Osteoblast (primary cell): ENCODE measurements at regions not wholly inside any gene's neighbourhood (a gene's known extent, or its start where the extent isn't known, plus 50 kb on each side); places are given as distances from the start of the nearest gene placed in this dataset.

Source experiments
- DNase-seq: peaks from one replicate; pipeline ENCODE4 v3.0.0; 2011; ENCODE audit warnings: low spot score, mixed read lengths; ENCODE audit not compliant: insufficient read length; ENCODE audit errors: missing footprints
- H2AFZ ChIP-seq: 2 replicates; pipeline ENCODE4 v1.6.0; 2011; ENCODE audit warnings: mild to moderate bottlenecking, low read length
- H3K27ac ChIP-seq: 2 replicates; pipeline ENCODE4 v1.5.1; 2011; ENCODE audit warnings: mild to moderate bottlenecking, low read depth, low read length, moderate library complexity
- H3K27me3 ChIP-seq: 2 replicates; pipeline ENCODE4 v1.6.0; 2012; ENCODE audit warnings: mild to moderate bottlenecking, control low read depth, inconsistent platforms, low read length, moderate library complexity; ENCODE audit not compliant: insufficient read depth
- H3K36me3 ChIP-seq: 2 replicates; pipeline ENCODE4 v1.5.1; 2011; ENCODE audit warnings: mild to moderate bottlenecking, low read length, control low read depth, moderate library complexity; ENCODE audit not compliant: insufficient read depth
- H3K4me1 ChIP-seq: 2 replicates; pipeline ENCODE4 v1.5.1; 2011; ENCODE audit warnings: mild to moderate bottlenecking, low read length, control low read depth, moderate library complexity; ENCODE audit not compliant: insufficient read depth
- H3K4me2 ChIP-seq: 2 replicates; pipeline ENCODE4 v1.6.0; 2011; ENCODE audit warnings: mild to moderate bottlenecking, low read length; ENCODE audit not compliant: insufficient read depth
- H3K4me3 ChIP-seq: fragments of 200-600 bp; sonication (generic); 3 replicates; pipeline ENCODE4 v1.5.1; 2012; ENCODE audit warnings: mild to moderate bottlenecking, low read length, inconsistent platforms; ENCODE audit not compliant: insufficient read depth
- H3K79me2 ChIP-seq: 2 replicates; pipeline ENCODE4 v1.6.0; 2012; ENCODE audit warnings: mild to moderate bottlenecking, low read length, control low read depth, inconsistent platforms; ENCODE audit not compliant: insufficient read depth
- H3K9me3 ChIP-seq: 2 replicates; pipeline ENCODE4 v1.5.1; 2011; ENCODE audit warnings: low read depth, low read length, control low read depth
- H4K20me1 ChIP-seq: 2 replicates; pipeline ENCODE4 v1.6.0; 2012; ENCODE audit warnings: mild to moderate bottlenecking, low read length, control low read depth; ENCODE audit not compliant: insufficient read depth
- CTCF ChIP-seq: IDR thresholded peaks from 2 replicates; pipeline ENCODE4 v1.5.1; 2011; ENCODE audit warnings: mild to moderate bottlenecking, low read depth, low read length, moderate library complexity; ENCODE audit errors: extremely low read depth

GRCh38 chr13:107434347-107434746 is 781.0 kb downstream of the LIG4 start:
- H3K4me3 ChIP-seq, result no peak overlapping the region
- TF ChIP-seq CTCF, result no peak
- no peak overlapping the region for H3K4me2 ChIP-seq
- H3K27me3 ChIP-seq, result no peaks in the 10 kb centered on the region
- H3K36me3 ChIP-seq, result no peaks in the 10 kb centered on the region
- H3K4me1 ChIP-seq, result peaks cover under 1% of the 10 kb centered on the region
- H2AFZ ChIP-seq, result no peak overlapping the region
- H3K9me3 ChIP-seq, result no peaks in the 10 kb centered on the region
- no peaks in the 10 kb centered on the region for H4K20me1 ChIP-seq
- no peak overlapping the region for H3K27ac ChIP-seq
- no peak for DNase-seq
- peaks cover 2% of the 10 kb centered on the region for H3K79me2 ChIP-seq

DNA sequence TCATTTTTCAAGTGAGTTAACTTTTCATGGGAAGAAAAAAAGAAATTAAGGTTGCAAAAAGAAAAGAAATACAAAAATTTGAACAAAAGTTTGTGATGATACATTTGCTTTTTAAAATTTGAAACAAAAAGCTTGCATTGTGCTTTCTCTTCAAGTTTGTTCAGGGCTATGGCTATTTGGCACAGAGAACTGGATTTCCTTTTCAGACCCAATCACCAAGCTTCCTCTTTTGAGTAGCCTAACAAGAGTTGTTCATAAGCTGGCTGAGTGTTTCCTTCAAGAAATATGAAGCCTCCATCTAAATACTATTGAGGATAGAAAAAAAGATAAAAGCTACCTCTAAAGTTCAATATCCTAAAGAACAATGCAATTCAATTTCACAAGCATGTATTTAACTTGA is 787.8 kb downstream of the LIG4 start:
- Histone ChIP-seq H3K4me1 (no peaks in the 10 kb centered on the region), H3K27ac (no peak overlapping the region), H3K4me3 (no peak overlapping the region), H3K79me2 (no peaks in the 10 kb centered on the region), H3K36me3 (no peaks in the 10 kb centered on the region), H3K9me3 (no peaks in the 10 kb centered on the region), H3K27me3 (no peaks in the 10 kb centered on the region), H2AFZ (no peak overlapping the region), H3K4me2 (no peak overlapping the region), H4K20me1 (no peaks in the 10 kb centered on the region)
- TF ChIP-seq CTCF, result no peak
- no peak for DNase-seq

DNA sequence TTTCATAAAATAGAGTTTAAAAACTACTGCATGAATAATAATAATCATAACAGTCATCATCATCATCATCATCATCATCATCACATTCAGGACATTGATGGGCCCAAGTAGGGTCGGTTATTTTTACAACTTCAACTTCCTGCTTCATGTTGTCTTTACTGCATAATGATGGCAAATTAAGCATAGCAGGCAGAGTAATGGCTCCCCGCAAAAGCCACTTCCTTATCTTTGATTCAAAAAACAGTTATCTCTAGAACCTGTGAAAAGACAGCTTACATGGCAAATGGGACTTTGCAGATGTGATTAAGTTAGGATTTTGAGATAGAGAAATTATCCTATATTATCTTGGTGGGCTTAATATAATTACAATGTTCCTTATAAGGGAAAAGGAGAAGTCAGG is 792.9 kb downstream of the LIG4 start:
- Histone ChIP-seq H3K4me3 (peak overlapping the region; percentile 45), H3K79me2 (no peaks in the 10 kb centered on the region), H3K27me3 (no peaks in the 10 kb centered on the region), H3K36me3 (no peaks in the 10 kb centered on the region), H3K4me2 (peak overlapping the region; percentile 80), H3K9me3 (no peaks in the 10 kb centered on the region), H3K4me1 (peaks cover 18% of the 10 kb centered on the region), H2AFZ (peak overlapping the region; percentile 52), H3K27ac (peak overlapping the region; percentile 84), H4K20me1 (no peaks in the 10 kb centered on the region)
- no peak for TF ChIP-seq CTCF
- DNase-seq, result no peak

GRCh38 chr13:107421951-107422350 is 793.4 kb downstream of the LIG4 start:
- Histone ChIP-seq H3K27me3 (no peaks in the 10 kb centered on the region), H4K20me1 (no peaks in the 10 kb centered on the region), H3K27ac (peak overlapping the region; percentile 84), H3K9me3 (no peaks in the 10 kb centered on the region), H3K79me2 (no peaks in the 10 kb centered on the region), H3K36me3 (no peaks in the 10 kb centered on the region), H2AFZ (peak overlapping the region; percentile 52), H3K4me3 (peak overlapping the region; percentile 45), H3K4me1 (peaks cover 18% of the 10 kb centered on the region), H3K4me2 (peak overlapping the region; percentile 80)
- no peak for TF ChIP-seq CTCF
- no peak for DNase-seq
